Fibroblast of lung (primary cell): ENCODE measurements at regions not wholly inside any gene's neighbourhood (a gene's known extent, or its start where the extent isn't known, plus 50 kb on each side); places are given as distances from the start of the nearest gene placed in this dataset.

Experiments used
- DNase-seq, 2 donors: peaks; one replicate each; pipeline versions ENCODE4 v3.0.0 to v3.0.0-alpha.2; 2010; ENCODE audit warnings: low read depth in 2 of 2
- H2AFZ ChIP-seq: 2 replicates; pipeline ENCODE4 v1.5.1; 2012; ENCODE audit warnings: low read length, control low read depth, inconsistent platforms
- H3K27ac ChIP-seq: 2 replicates; pipeline ENCODE4 v1.5.1; 2011; ENCODE audit warnings: low read length, control low read depth; ENCODE audit not compliant: insufficient read depth
- H3K27me3 ChIP-seq: 2 replicates; pipeline ENCODE4 v1.5.1; 2011; ENCODE audit warnings: mild to moderate bottlenecking, low read length; ENCODE audit not compliant: control insufficient read depth, insufficient read depth
- H3K36me3 ChIP-seq: 2 replicates; pipeline ENCODE4 v1.5.1; 2011; ENCODE audit warnings: low read length; ENCODE audit not compliant: control insufficient read depth, insufficient read depth
- H3K4me1 ChIP-seq: 2 replicates; pipeline ENCODE4 v1.5.1; 2011; ENCODE audit warnings: low read length; ENCODE audit not compliant: control insufficient read depth, insufficient read depth; ENCODE audit errors: extremely low read depth
- H3K4me2 ChIP-seq: 2 replicates; pipeline ENCODE4 v1.5.1; 2011; ENCODE audit warnings: low read length, control low read depth; ENCODE audit not compliant: insufficient read depth; ENCODE audit errors: extremely low read depth
- H3K4me3 ChIP-seq, 4 experiments: fragments of 200-600 bp in 1 of 4; sonication (generic) in 1 of 4; replicated peaks in 1 of 4; 2 replicates each; pipeline ENCODE4 v1.5.1; 2011 to 2016; ENCODE audit warnings: low read length in 4 of 4, low read depth in 3 of 4, mild to moderate bottlenecking in 3 of 4, control low read depth in 2 of 4, inconsistent platforms in 1 of 4, mixed read lengths in 1 of 4; ENCODE audit not compliant: insufficient read depth in 1 of 4; ENCODE audit errors: control extremely low read depth in 1 of 4
- H3K79me2 ChIP-seq: 2 replicates; pipeline ENCODE4 v1.5.1; 2012; ENCODE audit warnings: mild to moderate bottlenecking, low read length, inconsistent platforms; ENCODE audit not compliant: control insufficient read depth, insufficient read depth
- H3K9ac ChIP-seq: 2 replicates; pipeline ENCODE4 v1.5.1; 2011; ENCODE audit warnings: mild to moderate bottlenecking, low read length, control low read depth; ENCODE audit not compliant: insufficient read depth
- H3K9me3 ChIP-seq: 2 replicates; pipeline ENCODE4 v1.5.1; 2012; ENCODE audit warnings: low read depth, low read length; ENCODE audit not compliant: control insufficient read depth, insufficient read depth
- H4K20me1 ChIP-seq: 2 replicates; pipeline ENCODE4 v1.5.1; 2011; ENCODE audit warnings: low read length; ENCODE audit not compliant: control insufficient read depth, insufficient read depth; ENCODE audit errors: extremely low read depth
- CTCF ChIP-seq, 2 donors: IDR thresholded peaks in 1 of 2; conservative IDR thresholded peaks in 1 of 2; 1 replicate in 1 of 2; 2 replicates in 1 of 2; pipeline ENCODE4 v1.5.1; 2011 to 2012; ENCODE audit warnings: low read length in 2 of 2, control low read depth in 1 of 2, inconsistent platforms in 1 of 2, low read depth in 1 of 2, mild to moderate bottlenecking in 1 of 2
- EZH2 ChIP-seq: IDR thresholded peaks from 2 replicates; pipeline ENCODE4 v1.5.1; 2012; ENCODE audit warnings: low read length, control low read depth, mild to moderate bottlenecking; ENCODE audit errors: missing control alignments

GRCh38 chr4:26213317-26213716 lies 107.5 kb upstream of the RBPJ start:
- Histone ChIP-seq H3K27me3 (no peaks in the 10 kb centered on the region), H3K9me3 (no peaks in the 10 kb centered on the region), H3K9ac (no peak overlapping the region), H3K27ac (no peak overlapping the region), H2AFZ (no peak overlapping the region), H3K4me2 (no peak overlapping the region), H4K20me1 (no peaks in the 10 kb centered on the region), H3K79me2 (no peaks in the 10 kb centered on the region), H3K36me3 (no peaks in the 10 kb centered on the region), H3K4me3 (no peak overlapping the region), H3K4me1 (no peaks in the 10 kb centered on the region)
- DNase-seq: no peak
- TF ChIP-seq EZH2: no peak
- TF ChIP-seq CTCF (conservative IDR thresholded peaks at IDR 0.05 in 1 of 2, IDR thresholded peaks at IDR 0.05 in 1 of 2; ENCODE audit: low read depth in 1 of 2, low read length in 2 of 2): no peak

- TF ChIP-seq CTCF (conservative IDR thresholded peaks at IDR 0.05 in 1 of 2, IDR thresholded peaks at IDR 0.05 in 1 of 2; ENCODE audit: low read depth in 1 of 2, low read length in 2 of 2) (no peak), EZH2 (no peak)
- Histone ChIP-seq H3K4me1 (no peaks in the 10 kb centered on the region), H3K4me2 (no peak overlapping the region), H3K27ac (no peak overlapping the region), H3K9me3 (no peaks in the 10 kb centered on the region), H4K20me1 (no peaks in the 10 kb centered on the region), H2AFZ (no peak overlapping the region), H3K36me3 (no peaks in the 10 kb centered on the region), H3K9ac (no peak overlapping the region), H3K27me3 (no peaks in the 10 kb centered on the region), H3K79me2 (no peaks in the 10 kb centered on the region), H3K4me3 (no peak overlapping the region)
- no peak for DNase-seq
These were observed 105.8 kb upstream of the RBPJ start for GRCh38 chr4:26214994-26215393.

- H2AFZ ChIP-seq: no peak overlapping the region
- no peak overlapping the region for H3K27ac ChIP-seq
- H3K4me3 ChIP-seq: no peak overlapping the region
- TF ChIP-seq CTCF (conservative IDR thresholded peaks at IDR 0.05 in 1 of 2, IDR thresholded peaks at IDR 0.05 in 1 of 2; ENCODE audit: low read depth in 1 of 2, low read length in 2 of 2): no peak
- no peak for TF ChIP-seq EZH2
- DNase-seq: no peak
- H3K27me3 ChIP-seq: no peaks in the 10 kb centered on the region
- H3K79me2 ChIP-seq: no peaks in the 10 kb centered on the region
- no peak overlapping the region for H3K9ac ChIP-seq
- no peak overlapping the region for H3K4me2 ChIP-seq
- H3K36me3 ChIP-seq: no peaks in the 10 kb centered on the region
- H3K9me3 ChIP-seq: no peaks in the 10 kb centered on the region
- H3K4me1 ChIP-seq: no peaks in the 10 kb centered on the region
- H4K20me1 ChIP-seq: no peaks in the 10 kb centered on the region
These were observed 105.1 kb upstream of the RBPJ start for GRCh38 chr4:26215725-26216124.
